HUDEP-2 (cell line): ENCODE measurements at regions not wholly inside any gene's neighbourhood (a gene's known extent, or its start where the extent isn't known, plus 50 kb on each side); places are given as distances from the start of the nearest gene placed in this dataset.
A peak's percentile ranks its signal among the peaks of the same experiment; 100 is the strongest.
"Not testable (repeated sequence)": the region's sequence is repeated elsewhere in the genome, so short reads cannot be mapped to it uniquely, and the experiment has no call there.

Experiments used
- DNase-seq, 76 experiments: peaks; one replicate each; lab custom pipeline; 2025; ENCODE audit not compliant: unreplicated experiment in 76 of 76; lab: John Stamatoyannopoulos, UW

DNA sequence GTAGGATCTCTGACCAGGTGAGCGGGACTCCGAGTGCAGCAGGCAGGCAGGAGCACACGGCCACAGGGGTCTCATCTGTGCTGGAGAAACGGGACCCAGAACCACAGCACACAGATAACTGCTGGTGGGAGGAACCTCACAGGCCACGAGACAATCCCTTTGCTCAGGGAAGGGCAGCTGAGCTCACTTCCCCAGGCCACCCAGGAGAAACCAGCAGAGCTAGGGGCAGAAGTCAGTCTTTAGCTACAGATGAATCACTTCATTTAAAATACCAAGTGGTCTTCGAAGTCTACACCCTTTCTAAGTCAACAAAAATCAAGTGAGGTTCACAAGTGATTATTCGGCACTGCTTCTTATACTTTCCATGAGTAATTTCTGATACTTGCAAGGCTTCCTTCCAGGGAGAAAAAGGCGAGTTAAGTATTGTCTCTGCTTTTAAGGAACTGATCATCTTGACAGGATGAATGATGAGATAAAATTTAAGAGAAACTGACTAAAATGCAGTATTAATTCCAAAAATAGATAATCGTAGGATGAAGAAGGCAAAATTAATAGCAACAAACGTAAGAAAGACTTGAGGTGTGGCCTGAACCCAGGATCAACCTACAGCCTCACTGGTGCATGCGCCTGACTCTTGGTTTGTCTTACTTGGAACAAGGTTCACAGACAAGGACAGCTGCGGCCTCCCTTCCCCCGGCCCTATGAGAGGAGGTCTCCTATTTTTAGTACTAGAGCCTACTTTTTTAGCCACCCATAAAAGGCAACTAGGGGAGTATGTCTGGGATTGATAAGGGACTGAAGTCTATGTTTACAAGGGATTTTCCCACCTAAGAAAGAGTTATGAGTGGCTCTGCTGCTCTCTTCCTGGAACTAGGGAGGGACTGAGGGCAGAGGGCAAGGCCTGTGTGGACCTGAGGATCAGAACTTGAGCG lies 233.6 kb downstream of the TTLL2 start:
- no peak for DNase-seq

DNA sequence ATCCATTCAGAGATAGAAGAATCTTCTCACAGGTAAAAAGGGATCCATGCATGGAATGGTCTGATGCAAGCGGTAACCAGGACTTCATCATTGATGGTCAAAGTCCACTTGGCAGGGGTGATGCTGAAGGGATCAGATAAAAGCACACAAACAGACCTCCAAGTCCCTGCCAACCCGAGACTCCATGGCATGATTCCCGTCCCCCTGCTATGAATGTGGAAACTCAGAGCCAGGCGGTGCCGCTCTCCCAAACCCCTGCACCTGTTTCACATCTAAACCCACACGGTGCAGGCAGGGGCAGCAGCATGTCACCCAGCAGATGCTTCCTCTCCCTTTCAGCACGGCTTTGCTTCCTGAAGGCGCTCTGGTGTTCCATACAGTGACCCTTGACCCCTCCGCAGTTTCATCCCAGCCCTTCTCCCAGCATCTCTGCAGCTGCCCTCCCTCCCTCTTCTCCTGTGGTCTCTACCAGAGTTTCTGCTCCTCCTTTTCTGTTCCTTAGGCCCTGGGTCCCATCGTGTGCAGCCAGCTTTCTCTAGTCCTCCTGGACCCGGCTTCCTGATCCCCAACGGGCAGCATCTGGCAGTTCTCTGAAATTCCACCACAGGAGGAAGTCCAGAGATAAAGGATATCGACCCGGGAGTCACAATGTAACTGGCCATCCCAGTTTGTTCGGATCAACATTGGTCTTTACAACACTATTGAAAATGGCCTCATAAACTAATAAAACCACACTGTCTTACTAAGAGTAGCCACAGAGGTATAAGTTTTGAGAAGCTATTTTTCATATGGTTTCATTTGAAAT lies 235.0 kb downstream of the TTLL2 start:
- no peak for DNase-seq

DNA sequence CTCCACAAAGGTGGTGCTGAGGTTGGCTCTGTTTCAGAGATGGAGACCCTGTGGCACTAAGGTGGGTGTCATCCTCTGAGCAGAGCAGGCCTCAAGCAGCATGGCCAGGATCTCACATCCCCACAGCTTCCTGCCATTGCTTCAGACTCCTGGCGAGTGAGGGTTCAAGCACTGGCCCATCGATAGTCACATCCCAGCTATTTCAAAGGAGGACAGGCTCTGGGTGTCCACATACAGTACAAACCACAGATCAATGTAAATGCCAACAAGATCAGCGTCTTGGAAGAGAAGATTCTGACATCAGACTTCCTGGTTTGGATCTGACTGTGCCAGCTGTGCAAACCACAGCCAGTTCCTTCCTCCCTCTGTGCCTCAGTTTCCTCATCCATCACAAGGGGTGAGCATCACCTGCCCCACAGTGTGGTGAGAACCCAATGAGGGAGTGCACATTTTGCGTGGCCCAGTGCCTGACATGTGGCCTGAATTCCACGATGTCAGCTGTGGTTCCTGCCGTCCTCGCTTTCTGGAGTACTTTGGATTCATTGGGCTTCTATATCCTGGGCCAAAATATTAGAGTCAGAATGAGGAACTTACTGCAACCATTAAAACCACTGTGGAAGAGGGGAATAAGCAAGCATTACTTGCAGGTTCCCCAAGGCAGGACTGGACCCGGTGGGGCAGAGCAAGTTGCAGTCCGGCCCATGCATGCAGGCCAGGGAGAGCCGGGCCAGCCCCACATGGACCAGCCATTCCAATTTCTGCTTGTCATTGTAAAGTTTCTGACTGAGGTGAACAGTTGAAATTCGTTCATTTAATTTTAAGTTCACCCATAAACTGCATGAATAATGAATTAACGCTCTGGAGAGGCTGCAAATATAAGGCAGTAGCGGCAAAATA lies 236.0 kb downstream of the TTLL2 start:
- DNase-seq, result no peak

- not testable (repeated sequence) for DNase-seq
Observed at GRCh38 chr6:167562862-167563261, 238.0 kb downstream of the TTLL2 start.

DNA sequence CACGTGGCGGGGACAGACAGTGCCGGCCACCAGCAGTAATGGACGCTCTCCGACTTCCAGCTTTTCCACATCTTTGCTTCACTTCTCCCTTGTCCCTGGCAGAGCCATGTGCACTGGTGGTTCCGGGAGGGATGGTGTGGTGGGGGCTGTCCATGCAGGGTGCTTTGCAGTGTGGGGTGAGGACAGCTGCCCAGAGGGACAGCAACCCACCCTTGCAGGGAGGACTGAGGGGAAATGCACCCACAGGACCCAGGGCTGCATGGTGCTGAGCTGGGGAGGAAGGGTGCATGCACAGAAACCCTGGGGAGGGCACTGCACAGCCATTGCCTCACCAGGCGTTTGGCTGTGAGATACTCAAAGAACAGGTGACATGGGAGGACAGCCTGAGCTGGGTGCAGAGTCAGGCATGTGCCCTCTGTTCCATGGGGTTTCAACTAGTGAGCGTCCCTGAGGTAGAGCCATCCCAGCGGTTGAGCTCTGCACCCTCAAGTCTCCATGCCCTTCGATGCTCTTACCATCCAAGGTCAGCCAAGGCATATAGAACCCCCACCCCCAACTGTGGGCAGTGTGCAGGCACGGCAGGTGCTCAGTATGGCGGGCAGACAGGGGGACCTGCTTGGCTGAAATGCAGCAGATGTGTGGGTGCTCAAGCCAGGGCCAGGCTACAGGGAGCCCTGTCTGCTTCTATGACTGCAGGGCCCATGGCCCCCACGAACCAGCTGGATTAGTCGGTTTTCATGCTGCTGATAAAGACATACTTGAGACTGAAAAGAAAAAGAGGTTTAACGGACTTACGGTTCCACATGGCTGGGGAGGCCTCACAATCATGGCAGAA lies 239.7 kb downstream of the TTLL2 start:
- DNase-seq, result no peak

GRCh38 chr6:167565388-167565787 lies 240.5 kb downstream of the TTLL2 start:
- DNase-seq, result no peak

- peak in 17 of 76 experiments; percentile 8 to 38 (median 17) for DNase-seq
Observed at GRCh38 chr6:167565884-167566599, 241.2 kb downstream of the TTLL2 start.

- no peak for DNase-seq
Observed at GRCh38 chr6:167566711-167567141, 241.8 kb downstream of the TTLL2 start.

DNA sequence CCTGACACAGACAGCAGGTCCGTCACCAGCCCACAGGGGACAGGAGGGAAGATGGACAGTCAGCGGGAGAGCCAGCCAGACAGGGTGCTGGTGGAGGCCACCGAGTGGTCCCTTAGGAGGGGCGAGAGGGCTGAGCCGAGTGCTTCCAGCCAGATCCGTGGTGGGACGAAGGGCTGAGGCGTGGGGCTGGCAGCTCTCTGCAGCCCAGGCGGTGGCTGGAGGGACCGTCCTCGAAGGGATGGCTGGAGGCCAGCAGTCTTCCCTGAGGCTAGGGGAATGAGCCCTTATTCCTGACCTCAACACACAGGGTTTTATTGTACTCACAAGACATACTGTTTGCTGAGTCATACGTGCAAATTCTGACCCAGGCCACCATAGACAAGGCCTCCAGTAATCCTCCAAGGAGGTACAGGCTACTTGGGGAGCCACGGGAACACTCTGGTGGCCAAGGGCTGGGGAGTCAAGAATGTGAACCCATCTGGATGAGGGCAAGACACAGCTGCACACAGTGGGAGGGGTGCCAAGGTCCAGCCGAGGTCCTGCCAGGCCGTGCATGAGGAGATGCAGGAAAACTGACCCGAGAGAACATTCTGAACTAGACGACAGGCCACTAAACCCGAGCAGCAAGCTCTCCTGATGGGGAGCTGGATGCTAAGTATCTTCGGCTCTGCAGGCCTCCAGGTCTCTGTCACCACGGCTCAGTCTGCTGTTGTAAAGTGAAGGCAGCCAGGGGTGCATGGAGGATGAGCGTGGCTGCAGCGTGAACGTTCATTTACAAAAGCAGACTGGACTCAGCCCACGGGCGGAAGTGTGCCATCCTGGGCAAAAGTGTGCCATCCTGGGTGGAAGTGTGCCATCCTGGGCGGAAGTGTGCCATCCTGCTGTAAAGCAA lies 242.5 kb downstream of the TTLL2 start:
- no peak for DNase-seq

DNA sequence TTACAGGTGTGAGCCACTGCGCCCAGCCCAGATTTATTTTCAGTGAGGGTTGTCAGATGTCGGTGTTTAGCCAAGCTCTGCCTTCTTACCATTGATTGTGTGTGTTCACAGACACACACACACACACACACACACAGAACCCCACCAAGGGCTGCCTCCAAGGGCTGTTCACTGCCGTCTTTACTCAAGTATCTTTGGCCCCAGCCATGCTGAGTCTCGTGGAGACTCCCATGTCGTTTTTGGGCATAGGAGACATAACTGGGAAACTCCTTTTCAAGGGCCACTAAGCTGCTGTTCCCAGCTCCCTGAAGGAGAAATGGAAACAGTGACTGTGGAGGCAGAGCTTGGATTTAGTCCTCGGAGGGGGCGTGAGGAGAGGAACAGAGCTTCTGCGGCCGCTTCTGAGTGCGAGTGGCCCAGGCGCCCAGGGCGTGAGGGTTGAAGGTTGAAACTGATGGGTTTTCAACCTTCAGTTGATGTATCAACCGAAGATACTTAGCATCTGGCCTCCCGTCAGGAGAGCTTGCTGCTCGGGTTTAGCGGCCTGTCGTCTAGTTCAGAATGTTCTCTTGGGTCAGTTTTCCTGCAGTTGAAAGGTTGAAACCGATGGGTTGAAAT lies 243.6 kb downstream of the TTLL2 start:
- no peak for DNase-seq

GRCh38 chr6:167569041-167569805 lies 244.3 kb downstream of the TTLL2 start:
- DNase-seq, result no peak

DNA sequence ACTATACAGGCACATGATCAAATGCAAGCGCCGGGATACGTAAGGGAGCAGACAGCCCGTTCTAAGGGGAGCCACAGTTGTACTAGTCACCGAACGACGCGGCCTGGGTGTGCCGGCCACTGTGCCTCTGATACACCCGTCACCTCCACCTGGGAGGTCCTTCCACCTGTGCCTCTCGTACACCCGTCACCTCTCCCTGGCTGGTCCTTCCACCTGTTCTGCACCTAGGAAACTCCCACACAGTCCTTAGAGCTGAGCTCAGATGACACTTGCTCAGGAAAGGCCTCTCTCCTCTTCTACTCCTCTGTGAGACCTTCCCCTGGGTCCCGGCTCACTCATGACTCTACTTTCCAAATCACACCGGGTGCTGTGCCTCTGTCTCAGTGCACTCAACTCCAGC lies 245.0 kb downstream of the TTLL2 start:
- no peak for DNase-seq

- no peak for DNase-seq
Observed at GRCh38 chr6:167570460-167571400, 245.8 kb downstream of the TTLL2 start.

DNA sequence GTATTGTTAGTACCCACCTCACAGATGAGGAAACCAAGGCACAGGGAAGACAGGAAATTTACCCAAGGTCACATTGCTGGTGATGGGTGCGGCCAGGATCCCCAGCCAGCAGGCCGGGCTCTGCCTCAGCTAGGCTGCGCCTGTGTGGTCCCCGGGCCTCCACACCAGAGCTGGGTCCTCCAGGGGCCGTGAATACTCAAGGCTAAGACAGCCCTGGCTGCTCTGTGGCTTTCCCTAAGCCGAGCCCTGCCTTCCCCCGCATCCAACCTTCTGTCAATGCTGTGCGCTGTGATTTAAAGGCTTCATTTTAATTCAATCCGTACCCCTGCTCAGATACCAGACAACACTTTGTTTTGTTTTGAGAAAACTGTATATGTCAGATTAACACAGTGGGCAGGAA lies 246.7 kb downstream of the TTLL2 start:
- DNase-seq, result no peak

DNA sequence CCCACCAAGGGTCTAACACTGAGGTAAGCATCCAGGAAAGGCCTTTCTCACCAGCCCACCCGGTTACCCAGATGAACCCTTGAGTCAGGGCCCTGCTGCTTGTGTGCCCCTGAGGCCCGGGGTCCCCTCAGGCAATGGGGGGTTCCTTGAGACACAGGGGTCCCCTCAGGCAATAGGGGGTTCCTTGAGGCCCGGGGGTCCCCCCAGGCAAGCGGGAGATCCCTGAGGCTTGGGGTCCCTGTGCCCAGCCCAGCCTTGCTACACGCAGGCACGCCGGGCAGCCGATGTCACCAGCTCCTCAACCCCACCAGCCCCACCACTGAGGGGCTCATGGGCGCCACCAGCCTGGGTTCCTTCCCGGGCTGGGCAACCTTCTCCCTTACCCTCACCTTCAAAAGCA lies 247.2 kb downstream of the TTLL2 start:
- no peak for DNase-seq

- no peak for DNase-seq
Observed at GRCh38 chr6:167572841-167573271, 248.0 kb downstream of the TTLL2 start.
